ENCODE measurements at regions not wholly inside any gene's neighbourhood (a gene's known extent, or its start where the extent isn't known, plus 50 kb on each side); places are given as distances from the start of the nearest gene placed in this dataset.

DNA sequence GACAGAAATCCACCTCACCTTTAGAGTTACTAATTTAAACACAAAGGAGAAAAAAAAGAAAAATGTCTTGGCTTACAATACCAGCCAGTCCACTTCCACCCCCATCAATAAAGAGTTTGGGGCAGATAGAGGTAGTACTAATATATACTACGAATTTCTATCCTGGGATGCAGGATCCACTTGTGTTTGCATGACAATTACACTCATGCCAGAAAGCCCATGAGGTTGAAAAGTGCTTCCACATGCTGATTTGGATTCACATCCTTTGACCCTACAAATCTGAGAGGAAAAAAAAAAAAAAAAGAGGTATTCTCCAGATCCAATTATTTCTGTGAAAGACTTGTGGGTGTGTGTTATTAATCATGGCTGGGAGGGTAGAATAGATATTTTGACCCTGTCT, 335.2 kb downstream of the SLITRK1 start:
- no CpG with 5 or more reads among the region's 1 CpG for WGBS (ENCODE audit: insufficient coverage, insufficient read length)
- Histone ChIP-seq H3K27ac (ENCODE audit: low read length) (no peak overlapping the region), H3K9me3 (ENCODE audit: control insufficient read depth, insufficient read depth, low read length) (no peaks in the 10 kb centered on the region), H3K27me3 (ENCODE audit: control insufficient read depth, insufficient read depth, low read length) (no peaks in the 10 kb centered on the region), H3K4me1 (ENCODE audit: control insufficient read depth, insufficient read depth, low read length) (no peaks in the 10 kb centered on the region), H3K4me3 (ENCODE audit: low read length) (no peak overlapping the region), H3K36me3 (ENCODE audit: control insufficient read depth, insufficient read depth, low read length) (no peaks in the 10 kb centered on the region)
- no peak for DNase-seq (ENCODE audit: low read depth, low spot score)

DNA sequence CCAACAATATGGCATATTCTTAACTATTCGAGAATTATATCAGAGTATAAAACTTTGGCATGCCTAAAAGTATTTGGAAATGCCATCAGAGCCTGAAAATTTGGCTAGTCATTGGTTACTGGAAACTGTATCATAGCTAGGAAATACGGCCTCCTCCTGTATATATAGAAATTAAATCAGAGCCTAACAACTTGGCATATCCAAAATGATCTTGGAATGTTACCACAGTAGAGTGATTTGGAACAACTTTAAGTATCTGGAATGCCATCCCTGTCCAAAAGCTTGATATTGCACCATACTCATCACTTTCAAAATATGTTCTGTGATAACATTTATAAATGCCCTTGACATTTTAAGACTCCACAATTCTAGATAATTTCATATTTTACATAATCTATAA, 335.8 kb downstream of the SLITRK1 start:
- Histone ChIP-seq H3K9me3 (ENCODE audit: control insufficient read depth, insufficient read depth, low read length) (no peaks in the 10 kb centered on the region), H3K27me3 (ENCODE audit: control insufficient read depth, insufficient read depth, low read length) (no peaks in the 10 kb centered on the region), H3K4me3 (ENCODE audit: low read length) (no peak overlapping the region), H3K4me1 (ENCODE audit: control insufficient read depth, insufficient read depth, low read length) (no peaks in the 10 kb centered on the region), H3K27ac (ENCODE audit: low read length) (no peak overlapping the region), H3K36me3 (ENCODE audit: control insufficient read depth, insufficient read depth, low read length) (no peaks in the 10 kb centered on the region)
- no peak for DNase-seq (ENCODE audit: low read depth, low spot score)
- WGBS (ENCODE audit: insufficient coverage, insufficient read length) = no CpG with 5 or more reads among the region's 2 CpGs

DNA sequence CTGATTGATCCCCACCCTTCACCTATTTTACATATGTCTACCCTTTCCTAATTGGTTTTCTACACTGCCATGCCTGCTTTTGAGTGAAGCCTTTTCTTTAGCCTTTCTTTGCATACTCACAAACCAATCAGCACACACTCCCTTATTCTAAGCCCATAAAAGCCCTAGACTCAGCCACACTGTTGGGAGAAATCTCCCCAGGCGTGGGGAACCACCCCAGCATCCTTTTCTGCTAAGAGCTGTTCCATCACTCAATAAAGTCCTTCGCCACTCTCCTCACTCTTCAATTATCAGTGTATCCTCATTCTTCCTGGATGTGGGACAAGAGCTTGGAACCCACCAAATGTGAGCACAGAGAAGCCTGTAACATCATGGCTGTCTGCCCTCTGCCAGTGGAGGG, 343.6 kb downstream of the SLITRK1 start:
- no peak for DNase-seq (ENCODE audit: low read depth, low spot score)
- Histone ChIP-seq H3K36me3 (ENCODE audit: control insufficient read depth, insufficient read depth, low read length) (no peaks in the 10 kb centered on the region), H3K27me3 (ENCODE audit: control insufficient read depth, insufficient read depth, low read length) (no peaks in the 10 kb centered on the region), H3K4me3 (ENCODE audit: low read length) (no peak overlapping the region), H3K27ac (ENCODE audit: low read length) (no peak overlapping the region), H3K9me3 (ENCODE audit: control insufficient read depth, insufficient read depth, low read length) (no peaks in the 10 kb centered on the region; the same call in 1 of the 2 replicates), H3K4me1 (ENCODE audit: control insufficient read depth, insufficient read depth, low read length) (no peaks in the 10 kb centered on the region)
- WGBS (ENCODE audit: insufficient coverage, insufficient read length) = no CpG with 5 or more reads among the region's 2 CpGs

DNA sequence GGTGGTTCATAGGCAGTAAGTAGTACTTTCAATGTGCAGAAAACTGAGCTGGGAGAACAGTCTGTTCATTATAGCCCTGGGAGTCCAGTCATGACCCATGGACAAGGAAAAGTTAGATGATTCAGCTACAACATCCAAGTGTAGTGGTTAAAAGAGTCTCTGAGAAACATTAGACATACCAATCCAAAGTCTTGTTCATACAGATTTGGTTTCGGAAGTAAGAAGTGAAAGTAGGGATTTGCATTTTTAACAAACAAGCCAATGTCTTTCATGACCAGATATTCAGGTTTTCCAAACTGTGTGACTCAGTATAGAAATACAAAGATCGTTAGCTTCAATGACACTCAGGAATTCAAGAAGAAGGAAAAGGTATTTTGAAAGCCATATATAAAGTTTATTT, 345.3 kb downstream of the SLITRK1 start:
- WGBS (ENCODE audit: insufficient coverage, insufficient read length) = no CpG with 5 or more reads among the region's 2 CpGs
- Histone ChIP-seq H3K27ac (ENCODE audit: low read length) (no peak overlapping the region), H3K36me3 (ENCODE audit: control insufficient read depth, insufficient read depth, low read length) (no peaks in the 10 kb centered on the region), H3K4me3 (ENCODE audit: low read length) (no peak overlapping the region), H3K27me3 (ENCODE audit: control insufficient read depth, insufficient read depth, low read length) (no peaks in the 10 kb centered on the region), H3K4me1 (ENCODE audit: control insufficient read depth, insufficient read depth, low read length) (no peaks in the 10 kb centered on the region), H3K9me3 (ENCODE audit: control insufficient read depth, insufficient read depth, low read length) (no peaks in the 10 kb centered on the region; the same call in 1 of the 2 replicates)
- DNase-seq (ENCODE audit: low read depth, low spot score) = no peak

DNA sequence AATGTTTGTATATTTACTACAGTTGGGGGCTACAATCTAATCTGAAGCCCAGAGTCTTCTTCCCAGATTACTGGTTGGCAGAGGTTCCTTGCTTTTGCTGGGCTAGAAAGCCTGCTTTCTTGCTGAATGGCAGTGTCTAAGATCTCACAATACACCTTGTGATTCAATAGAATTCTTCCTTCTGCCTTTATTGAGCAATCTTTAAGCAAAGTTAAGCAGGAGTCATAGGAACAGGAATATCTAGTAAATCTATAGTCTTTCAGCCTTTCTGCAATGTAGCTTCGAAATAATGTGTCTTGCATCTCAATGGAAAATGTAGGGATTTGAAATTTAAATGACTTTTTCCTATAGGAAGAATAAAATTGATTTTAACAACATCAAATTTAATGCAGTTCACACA, 346.1 kb downstream of the SLITRK1 start:
- H3K27ac ChIP-seq (ENCODE audit: low read length) = no peak overlapping the region
- H3K4me1 ChIP-seq (ENCODE audit: control insufficient read depth, insufficient read depth, low read length) = no peaks in the 10 kb centered on the region
- H3K36me3 ChIP-seq (ENCODE audit: control insufficient read depth, insufficient read depth, low read length) = no peaks in the 10 kb centered on the region
- H3K9me3 ChIP-seq (ENCODE audit: control insufficient read depth, insufficient read depth, low read length) = no peaks in the 10 kb centered on the region; the same call in 1 of the 2 replicates
- no peak for DNase-seq (ENCODE audit: low read depth, low spot score)
- H3K27me3 ChIP-seq (ENCODE audit: control insufficient read depth, insufficient read depth, low read length) = no peaks in the 10 kb centered on the region
- H3K4me3 ChIP-seq (ENCODE audit: low read length) = no peak overlapping the region
- WGBS (ENCODE audit: insufficient coverage, insufficient read length) = no CpG with 5 or more reads among the region's 1 CpG

DNA sequence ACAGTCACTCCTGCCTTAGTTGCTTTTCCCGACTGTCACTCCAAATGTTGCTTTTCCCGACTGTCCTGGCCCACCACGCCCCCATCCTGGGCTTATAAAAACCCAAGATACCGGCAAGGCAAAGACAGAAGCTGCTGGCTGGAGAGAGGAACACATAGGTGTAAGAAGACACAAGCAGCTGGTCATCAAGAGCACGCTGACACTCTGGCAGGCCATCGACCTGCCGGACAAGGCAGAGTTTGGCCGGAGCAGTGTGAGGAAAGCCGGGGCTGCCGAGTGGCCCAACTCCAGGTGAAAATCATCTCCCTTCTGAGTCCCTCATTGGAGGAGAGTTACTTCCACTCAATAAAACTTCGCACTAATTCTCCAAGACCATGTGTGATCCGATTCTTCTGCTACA, 349.5 kb downstream of the SLITRK1 start:
- no CpG with 5 or more reads among the region's 12 CpGs for WGBS (ENCODE audit: insufficient coverage, insufficient read length)

DNA sequence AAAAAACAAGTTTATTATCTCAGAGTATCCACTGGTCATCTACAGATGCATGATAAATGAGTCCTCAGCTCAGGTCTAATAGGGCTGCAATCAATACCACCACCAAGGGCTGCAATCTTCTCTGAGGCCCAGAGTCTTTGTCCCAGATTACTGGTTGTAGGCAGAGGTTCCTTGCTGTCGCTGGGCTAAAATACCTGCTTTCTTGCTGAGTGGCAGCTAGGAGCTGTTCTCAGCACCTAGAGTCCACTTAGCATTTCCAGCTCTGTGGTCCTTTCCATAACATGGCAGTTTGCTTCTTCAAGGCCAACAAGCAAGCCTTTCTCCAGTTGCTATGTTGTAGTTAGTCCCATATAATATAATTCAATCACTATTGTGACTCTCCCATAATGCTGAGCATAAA, 351.3 kb downstream of the SLITRK1 start:
- H3K27ac ChIP-seq (ENCODE audit: low read length) = no peak overlapping the region
- no CpG with 5 or more reads among the region's 1 CpG for WGBS (ENCODE audit: insufficient coverage, insufficient read length)
- H3K27me3 ChIP-seq (ENCODE audit: control insufficient read depth, insufficient read depth, low read length) = no peaks in the 10 kb centered on the region
- H3K36me3 ChIP-seq (ENCODE audit: control insufficient read depth, insufficient read depth, low read length) = no peaks in the 10 kb centered on the region
- DNase-seq (ENCODE audit: low read depth, low spot score) = no peak
- H3K4me3 ChIP-seq (ENCODE audit: low read length) = no peak overlapping the region
- no peaks in the 10 kb centered on the region for H3K4me1 ChIP-seq (ENCODE audit: control insufficient read depth, insufficient read depth, low read length)
- H3K9me3 ChIP-seq (ENCODE audit: control insufficient read depth, insufficient read depth, low read length) = no peaks in the 10 kb centered on the region

More for the DNA sequence above, 349.5 kb downstream of the SLITRK1 start:
- H3K27me3 ChIP-seq (ENCODE audit: control insufficient read depth, insufficient read depth, low read length) = no peaks in the 10 kb centered on the region
- no peak overlapping the region for H3K27ac ChIP-seq (ENCODE audit: low read length)
- no peak overlapping the region for H3K4me3 ChIP-seq (ENCODE audit: low read length)
- no peaks in the 10 kb centered on the region for H3K36me3 ChIP-seq (ENCODE audit: control insufficient read depth, insufficient read depth, low read length)
- no peaks in the 10 kb centered on the region for H3K4me1 ChIP-seq (ENCODE audit: control insufficient read depth, insufficient read depth, low read length)
- H3K9me3 ChIP-seq (ENCODE audit: control insufficient read depth, insufficient read depth, low read length) = no peaks in the 10 kb centered on the region
- DNase-seq (ENCODE audit: low read depth, low spot score) = no peak

DNA sequence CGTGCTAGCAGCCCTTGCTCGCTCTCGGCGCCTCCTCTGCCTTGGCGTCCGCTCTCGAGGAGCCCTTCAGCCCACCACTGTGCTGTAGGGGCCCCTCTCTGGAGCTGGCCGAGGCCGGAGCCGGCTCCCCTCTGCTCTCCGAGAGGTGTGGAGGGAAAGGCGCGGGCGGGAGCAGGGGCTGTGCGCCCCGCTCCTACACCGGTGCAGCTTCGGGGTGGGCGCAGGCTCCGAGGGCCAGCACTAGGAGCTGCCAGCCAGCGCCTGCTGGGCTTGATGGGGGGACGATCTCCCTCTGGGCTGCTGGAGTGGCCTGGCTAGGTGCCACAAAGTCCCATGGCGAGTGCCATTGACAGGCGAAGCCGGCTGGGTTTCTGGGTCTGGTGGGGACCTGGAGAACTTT, 365.5 kb downstream of the SLITRK1 start:
- no peaks in the 10 kb centered on the region for H3K27me3 ChIP-seq (ENCODE audit: control insufficient read depth, insufficient read depth, low read length)
- no peaks in the 10 kb centered on the region for H3K9me3 ChIP-seq (ENCODE audit: control insufficient read depth, insufficient read depth, low read length)
- no peak for DNase-seq (ENCODE audit: low read depth, low spot score)
- no peaks in the 10 kb centered on the region for H3K4me1 ChIP-seq (ENCODE audit: control insufficient read depth, insufficient read depth, low read length)
- H3K27ac ChIP-seq (ENCODE audit: low read length) = no peak overlapping the region
- H3K36me3 ChIP-seq (ENCODE audit: control insufficient read depth, insufficient read depth, low read length) = no peaks in the 10 kb centered on the region
- H3K4me3 ChIP-seq (ENCODE audit: low read length) = no peak overlapping the region
- WGBS (ENCODE audit: insufficient coverage, insufficient read length) = no CpG with 5 or more reads among the region's 25 CpGs

DNA sequence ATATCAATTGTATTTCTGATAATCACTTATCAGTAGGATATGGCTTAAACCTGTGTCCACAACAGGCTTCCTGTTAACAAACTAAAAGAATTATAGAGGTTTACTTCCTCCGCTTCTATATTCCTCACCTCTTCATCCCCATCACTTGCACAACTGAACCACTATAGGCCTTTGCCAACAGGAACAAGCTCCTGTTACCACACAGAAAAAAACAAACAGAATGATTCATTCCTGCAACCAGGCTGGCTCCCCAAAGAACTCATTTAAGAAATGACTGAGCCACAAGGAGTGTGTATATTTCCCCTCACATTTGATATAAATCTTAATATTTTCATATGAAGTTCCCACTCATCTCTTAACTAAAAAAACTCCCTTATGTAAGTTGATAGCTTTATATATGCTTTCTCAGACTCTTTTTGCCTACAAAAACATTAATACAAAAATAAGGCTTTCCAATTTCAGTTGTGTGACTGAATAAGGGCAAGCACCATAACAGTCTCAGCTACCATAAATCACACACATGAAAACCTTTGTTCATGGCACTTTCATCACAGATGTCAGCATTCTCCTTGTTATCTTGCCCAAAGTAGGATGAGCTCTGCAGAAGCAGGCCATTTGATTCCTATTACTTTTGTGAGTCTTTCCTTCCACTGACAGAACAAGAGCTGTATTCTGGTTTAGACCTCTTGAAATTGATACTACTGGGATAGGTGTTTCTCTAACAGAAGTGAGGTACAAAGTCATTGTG, 366.8 kb downstream of the SLITRK1 start:
- no peaks in the 10 kb centered on the region for H3K27me3 ChIP-seq (ENCODE audit: control insufficient read depth, insufficient read depth, low read length)
- no CpG with 5 or more reads among the region's 1 CpG for WGBS (ENCODE audit: insufficient coverage, insufficient read length)
- no peaks in the 10 kb centered on the region for H3K36me3 ChIP-seq (ENCODE audit: control insufficient read depth, insufficient read depth, low read length)
- H3K4me3 ChIP-seq (ENCODE audit: low read length) = no peak overlapping the region
- no peaks in the 10 kb centered on the region for H3K4me1 ChIP-seq (ENCODE audit: control insufficient read depth, insufficient read depth, low read length)
- H3K9me3 ChIP-seq (ENCODE audit: control insufficient read depth, insufficient read depth, low read length) = no peaks in the 10 kb centered on the region
- DNase-seq (ENCODE audit: low read depth, low spot score) = no peak
- no peak overlapping the region for H3K27ac ChIP-seq (ENCODE audit: low read length)

DNA sequence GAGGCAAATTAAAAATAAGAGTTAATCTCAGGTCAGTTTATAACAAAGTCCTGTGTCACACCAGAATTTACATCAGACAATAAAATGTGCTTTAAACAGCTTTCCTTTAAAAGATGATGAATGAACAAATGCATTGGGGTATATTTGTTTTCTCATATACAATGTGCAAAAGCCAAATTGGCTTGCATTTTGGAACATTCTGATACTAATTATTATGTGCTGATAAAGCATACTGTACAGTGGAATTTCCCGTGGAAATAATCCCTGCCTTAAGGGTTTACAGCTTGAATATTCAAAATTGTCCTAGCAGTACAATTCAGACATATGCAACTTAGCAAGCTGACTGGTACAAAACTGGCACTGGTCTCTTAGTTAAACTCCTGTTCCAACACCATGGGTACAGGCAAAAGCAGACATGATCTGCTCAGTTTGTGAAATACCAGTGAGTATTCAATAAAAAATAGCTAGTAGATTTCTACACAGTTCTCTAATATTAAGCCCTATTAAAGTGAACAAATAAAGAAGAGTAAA, 373.4 kb downstream of the SLITRK1 start:
- Histone ChIP-seq H3K4me3 (ENCODE audit: low read length) (no peak overlapping the region), H3K4me1 (ENCODE audit: control insufficient read depth, insufficient read depth, low read length) (no peaks in the 10 kb centered on the region), H3K36me3 (ENCODE audit: control insufficient read depth, insufficient read depth, low read length) (no peaks in the 10 kb centered on the region), H3K9me3 (ENCODE audit: control insufficient read depth, insufficient read depth, low read length) (no peaks in the 10 kb centered on the region), H3K27ac (ENCODE audit: low read length) (no peak overlapping the region), H3K27me3 (ENCODE audit: control insufficient read depth, insufficient read depth, low read length) (no peaks in the 10 kb centered on the region)
- DNase-seq (ENCODE audit: low read depth, low spot score) = no peak
- no CpG with 5 or more reads among the region's 1 CpG for WGBS (ENCODE audit: insufficient coverage, insufficient read length)

DNA sequence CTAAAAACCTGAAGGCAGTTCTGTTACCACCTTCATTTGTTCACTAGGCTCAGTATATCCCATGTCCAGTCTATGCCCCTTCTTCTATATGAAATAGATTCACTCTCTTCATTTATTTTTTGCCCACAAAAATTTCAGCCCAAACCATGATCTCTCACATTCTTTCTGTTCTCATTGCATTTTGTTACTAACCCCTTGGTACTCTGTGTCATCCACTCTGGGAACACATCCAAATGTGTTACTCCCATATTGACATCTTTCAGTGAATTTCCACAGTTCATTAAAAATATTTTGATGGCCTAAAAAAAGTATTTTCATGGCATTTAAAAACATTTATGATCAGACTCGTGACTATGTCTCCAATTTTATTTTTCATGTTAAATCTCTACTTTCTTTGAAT, 378.9 kb downstream of the SLITRK1 start:
- no peaks in the 10 kb centered on the region for H3K9me3 ChIP-seq (ENCODE audit: control insufficient read depth, insufficient read depth, low read length)
- H3K4me1 ChIP-seq (ENCODE audit: control insufficient read depth, insufficient read depth, low read length) = no peaks in the 10 kb centered on the region
- H3K27ac ChIP-seq (ENCODE audit: low read length) = no peak overlapping the region
- H3K36me3 ChIP-seq (ENCODE audit: control insufficient read depth, insufficient read depth, low read length) = no peaks in the 10 kb centered on the region
- H3K4me3 ChIP-seq (ENCODE audit: low read length) = no peak overlapping the region
- no peaks in the 10 kb centered on the region for H3K27me3 ChIP-seq (ENCODE audit: control insufficient read depth, insufficient read depth, low read length)
- DNase-seq (ENCODE audit: low read depth, low spot score) = no peak
- no CpG with 5 or more reads among the region's 1 CpG for WGBS (ENCODE audit: insufficient coverage, insufficient read length)
